ENCODE measurements at regions not wholly inside any gene's neighbourhood (a gene's known extent, or its start where the extent isn't known, plus 50 kb on each side); places are given as distances from the start of the nearest gene placed in this dataset.

- POLR2A ChIA-PET (ENCODE audit: partially characterized antibody), result no interaction called here
- no peaks in the 10 kb centered on the region for H3K4me1 Mint-ChIP-seq
Measured at GRCh38 chr11:57092028-57092698, 89.6 kb upstream of the LRRC55 start.

GRCh38 chr11:57094181-57094935 is 87.4 kb upstream of the LRRC55 start:
- H3K9me3 ChIP-seq (ENCODE audit: control insufficient read depth in 1 of 2, low read length in 2 of 2), result no peaks in the 10 kb centered on the region
- Mint-ChIP-seq H3K27ac (no peak overlapping the region), H3K27me3 (peaks cover 4 to 6% of the 10 kb centered on the region in 2 donors), H3K9me3 (peaks cover 0 to 2% (median 0%) of the 10 kb centered on the region in 8 donors), H3K4me1 (no peaks in the 10 kb centered on the region), H3K36me3 (no peaks in the 10 kb centered on the region), H3K4me3 (no peak overlapping the region)
- POLR2A ChIA-PET (ENCODE audit: partially characterized antibody), result no interaction called here
- CTCF ChIA-PET (ENCODE audit: partially characterized antibody), result interaction anchor here (0.6 kb wide), 1 partner anchor 26 kb away, joined by 3 read pairs; no protein-coding TSS in a partner anchor
- no peaks in the 10 kb centered on the region for H3K27me3 ChIP-seq (ENCODE audit: insufficient read depth, low read length)
- H3K36me3 ChIP-seq (ENCODE audit: insufficient read depth, low read length), result no peaks in the 10 kb centered on the region
- intact Hi-C loops (cut with micrococcal nuclease), result no loop called here
- no peak for DNase-seq
- no peak overlapping the region for H3K4me3 ChIP-seq (ENCODE audit: low read length in 2 of 2)
- no peaks in the 10 kb centered on the region for H3K4me1 ChIP-seq (ENCODE audit: insufficient read depth, low read length)
- no peak overlapping the region for H3K27ac ChIP-seq (ENCODE audit: low read depth, low read length)

More at GRCh38 chr11:57092028-57092698, 89.6 kb upstream of the LRRC55 start:
- Histone ChIP-seq H3K9me3 (ENCODE audit: control insufficient read depth in 1 of 2, low read length in 2 of 2) (no peaks in the 10 kb centered on the region), H3K4me3 (ENCODE audit: low read length in 2 of 2) (no peak overlapping the region), H3K27me3 (ENCODE audit: insufficient read depth, low read length) (no peaks in the 10 kb centered on the region), H3K27ac (ENCODE audit: low read depth, low read length) (no peak overlapping the region), H3K4me1 (ENCODE audit: insufficient read depth, low read length) (no peaks in the 10 kb centered on the region), H3K36me3 (ENCODE audit: insufficient read depth, low read length) (no peaks in the 10 kb centered on the region)
- peaks cover 0 to 2% (median 0%) of the 10 kb centered on the region in 8 donors for H3K9me3 Mint-ChIP-seq
- intact Hi-C loops (cut with micrococcal nuclease), result no loop called here
- H3K27me3 Mint-ChIP-seq, result peaks cover 4% of the 10 kb centered on the region in 2 donors
- H3K27ac Mint-ChIP-seq, result peak overlapping the region in 1 of 7 donors; percentile 24
- H3K4me3 Mint-ChIP-seq, result no peak overlapping the region
- CTCF ChIA-PET (ENCODE audit: partially characterized antibody), result no interaction called here
- no peaks in the 10 kb centered on the region for H3K36me3 Mint-ChIP-seq
- no peak for DNase-seq

- H3K4me3 ChIP-seq (ENCODE audit: low read length in 2 of 2), result no peak overlapping the region
- no peaks in the 10 kb centered on the region for H3K27me3 ChIP-seq (ENCODE audit: insufficient read depth, low read length)
- no peak overlapping the region for H3K27ac ChIP-seq (ENCODE audit: low read depth, low read length)
- Mint-ChIP-seq H3K9me3 (peaks cover 0 to 2% (median 0%) of the 10 kb centered on the region in 8 donors), H3K27me3 (peaks cover 4 to 6% of the 10 kb centered on the region in 2 donors), H3K4me3 (no peak overlapping the region), H3K4me1 (no peaks in the 10 kb centered on the region), H3K27ac (no peak overlapping the region), H3K36me3 (no peaks in the 10 kb centered on the region)
- H3K4me1 ChIP-seq (ENCODE audit: insufficient read depth, low read length), result no peaks in the 10 kb centered on the region
- intact Hi-C loops (cut with micrococcal nuclease), result no loop called here
- DNase-seq, result no peak
- ChIA-PET CTCF (ENCODE audit: partially characterized antibody) (no interaction called here), POLR2A (ENCODE audit: partially characterized antibody) (no interaction called here)
- H3K9me3 ChIP-seq (ENCODE audit: control insufficient read depth in 1 of 2, low read length in 2 of 2), result no peaks in the 10 kb centered on the region
- no peaks in the 10 kb centered on the region for H3K36me3 ChIP-seq (ENCODE audit: insufficient read depth, low read length)
Measured at GRCh38 chr11:57095417-57095816, 86.3 kb upstream of the LRRC55 start.

GRCh38 chr11:57095896-57096295 is 85.9 kb upstream of the LRRC55 start:
- H3K27ac ChIP-seq (ENCODE audit: low read depth, low read length), result no peak overlapping the region
- no peak overlapping the region for H3K4me3 ChIP-seq (ENCODE audit: low read length in 2 of 2)
- no peaks in the 10 kb centered on the region for H3K27me3 ChIP-seq (ENCODE audit: insufficient read depth, low read length)
- no peaks in the 10 kb centered on the region for H3K36me3 ChIP-seq (ENCODE audit: insufficient read depth, low read length)
- ChIA-PET CTCF (ENCODE audit: partially characterized antibody) (no interaction called here), POLR2A (ENCODE audit: partially characterized antibody) (no interaction called here)
- intact Hi-C loops (cut with micrococcal nuclease), result no loop called here
- Mint-ChIP-seq H3K4me1 (no peaks in the 10 kb centered on the region), H3K27ac (no peak overlapping the region), H3K27me3 (peaks cover 4 to 6% of the 10 kb centered on the region in 2 donors), H3K4me3 (no peak overlapping the region), H3K36me3 (no peaks in the 10 kb centered on the region), H3K9me3 (peaks cover 0 to 2% (median 0%) of the 10 kb centered on the region in 8 donors)
- DNase-seq, result no peak
- H3K4me1 ChIP-seq (ENCODE audit: insufficient read depth, low read length), result no peaks in the 10 kb centered on the region
- H3K9me3 ChIP-seq (ENCODE audit: control insufficient read depth in 1 of 2, low read length in 2 of 2), result no peaks in the 10 kb centered on the region

- Histone ChIP-seq H3K27me3 (ENCODE audit: insufficient read depth, low read length) (no peaks in the 10 kb centered on the region), H3K9me3 (ENCODE audit: control insufficient read depth in 1 of 2, low read length in 2 of 2) (no peaks in the 10 kb centered on the region), H3K36me3 (ENCODE audit: insufficient read depth, low read length) (no peaks in the 10 kb centered on the region), H3K4me1 (ENCODE audit: insufficient read depth, low read length) (no peaks in the 10 kb centered on the region), H3K4me3 (ENCODE audit: low read length in 2 of 2) (no peak overlapping the region), H3K27ac (ENCODE audit: low read depth, low read length) (no peak overlapping the region)
- peaks cover 4 to 6% of the 10 kb centered on the region in 2 donors for H3K27me3 Mint-ChIP-seq
- peaks cover 0 to 3% (median 0%) of the 10 kb centered on the region in 8 donors for H3K9me3 Mint-ChIP-seq
- H3K4me1 Mint-ChIP-seq, result no peaks in the 10 kb centered on the region
- no peak overlapping the region for H3K27ac Mint-ChIP-seq
- DNase-seq, result no peak
- POLR2A ChIA-PET (ENCODE audit: partially characterized antibody), result no interaction called here
- no peaks in the 10 kb centered on the region for H3K36me3 Mint-ChIP-seq
- no peak overlapping the region for H3K4me3 Mint-ChIP-seq
- CTCF ChIA-PET (ENCODE audit: partially characterized antibody), result no interaction called here
- intact Hi-C loops (cut with micrococcal nuclease), result no loop called here
Measured at GRCh38 chr11:57097149-57097548, 84.6 kb upstream of the LRRC55 start.

- Mint-ChIP-seq H3K27me3 (peaks cover 1 to 3% of the 10 kb centered on the region in 2 donors), H3K9me3 (peaks cover 0 to 2% (median 0%) of the 10 kb centered on the region in 8 donors), H3K27ac (no peak overlapping the region), H3K36me3 (no peaks in the 10 kb centered on the region), H3K4me1 (no peaks in the 10 kb centered on the region), H3K4me3 (no peak overlapping the region)
- H3K9me3 ChIP-seq (ENCODE audit: control insufficient read depth in 1 of 2, low read length in 2 of 2), result no peaks in the 10 kb centered on the region
- POLR2A ChIA-PET (ENCODE audit: partially characterized antibody), result no interaction called here
- no peaks in the 10 kb centered on the region for H3K27me3 ChIP-seq (ENCODE audit: insufficient read depth, low read length)
- CTCF ChIA-PET (ENCODE audit: partially characterized antibody), result no interaction called here
- DNase-seq, result no peak
- no peaks in the 10 kb centered on the region for H3K36me3 ChIP-seq (ENCODE audit: insufficient read depth, low read length)
- no peak overlapping the region for H3K27ac ChIP-seq (ENCODE audit: low read depth, low read length)
- H3K4me1 ChIP-seq (ENCODE audit: insufficient read depth, low read length), result no peaks in the 10 kb centered on the region
- no peak overlapping the region for H3K4me3 ChIP-seq (ENCODE audit: low read length in 2 of 2)
- intact Hi-C loops (cut with micrococcal nuclease), result no loop called here
Measured at GRCh38 chr11:57098191-57098590, 83.6 kb upstream of the LRRC55 start.

- Histone ChIP-seq H3K27me3 (ENCODE audit: insufficient read depth, low read length) (no peaks in the 10 kb centered on the region), H3K9me3 (ENCODE audit: control insufficient read depth in 1 of 2, low read length in 2 of 2) (no peaks in the 10 kb centered on the region), H3K4me3 (ENCODE audit: low read length in 2 of 2) (no peak overlapping the region), H3K27ac (ENCODE audit: low read depth, low read length) (no peak overlapping the region), H3K36me3 (ENCODE audit: insufficient read depth, low read length) (no peaks in the 10 kb centered on the region), H3K4me1 (ENCODE audit: insufficient read depth, low read length) (no peaks in the 10 kb centered on the region)
- no peaks in the 10 kb centered on the region for H3K36me3 Mint-ChIP-seq
- ChIA-PET POLR2A (ENCODE audit: partially characterized antibody) (no interaction called here), CTCF (ENCODE audit: partially characterized antibody) (no interaction called here)
- DNase-seq, result no peak
- H3K27ac Mint-ChIP-seq, result no peak overlapping the region
- no peaks in the 10 kb centered on the region for H3K4me1 Mint-ChIP-seq
- peaks cover 0 to 1% of the 10 kb centered on the region in 2 donors for H3K27me3 Mint-ChIP-seq
- H3K9me3 Mint-ChIP-seq, result peaks cover 0 to 2% (median under 1%) of the 10 kb centered on the region in 8 donors
- intact Hi-C loops (cut with micrococcal nuclease), result no loop called here
- H3K4me3 Mint-ChIP-seq, result no peak overlapping the region
Measured at GRCh38 chr11:57100638-57101331, 81.0 kb upstream of the LRRC55 start.
